NCI-H2081 treated with DMSO at 0.1 percent for 48 hours (cell line): ENCODE measurements at regions not wholly inside any gene's neighbourhood (a gene's known extent, or its start where the extent isn't known, plus 50 kb on each side); places are given as distances from the start of the nearest gene placed in this dataset.

Experiments
- DNase-seq: peaks from one replicate; lab custom pipeline; 2025; lab: John Stamatoyannopoulos, UW

- DNase-seq = no peak
Observed at GRCh38 chr5:114153833-114154232, 208.0 kb upstream of the KCNN2 start.

- no peak for DNase-seq
Observed at GRCh38 chr5:114166081-114166480, 195.8 kb upstream of the KCNN2 start.

- no peak for DNase-seq
Observed at GRCh38 chr5:114174131-114174530, 187.7 kb upstream of the KCNN2 start.

- no peak for DNase-seq
Observed at GRCh38 chr5:114174837-114175236, 187.0 kb upstream of the KCNN2 start.

- no peak for DNase-seq
Observed at GRCh38 chr5:114176356-114176755, 185.5 kb upstream of the KCNN2 start.

GRCh38 chr5:114179134-114179533, 182.7 kb upstream of the KCNN2 start:
- no peak for DNase-seq

- no peak for DNase-seq
Observed at GRCh38 chr5:114184006-114184405, 177.9 kb upstream of the KCNN2 start.

GRCh38 chr5:114185274-114185673, 176.6 kb upstream of the KCNN2 start:
- DNase-seq = no peak

GRCh38 chr5:114191441-114191840, 170.4 kb upstream of the KCNN2 start:
- DNase-seq = no peak

- DNase-seq = no peak
Observed at GRCh38 chr5:114192108-114192507, 169.8 kb upstream of the KCNN2 start.

- DNase-seq = no peak
Observed at GRCh38 chr5:114201332-114201731, 160.5 kb upstream of the KCNN2 start.

- no peak for DNase-seq
Observed at GRCh38 chr5:114204923-114205322, 156.9 kb upstream of the KCNN2 start.

- DNase-seq = no peak
Observed at GRCh38 chr5:114206640-114207039, 155.2 kb upstream of the KCNN2 start.

GRCh38 chr5:114207615-114208014, 154.3 kb upstream of the KCNN2 start:
- no peak for DNase-seq

- DNase-seq = no peak
Observed at GRCh38 chr5:114208120-114208519, 153.8 kb upstream of the KCNN2 start.

- DNase-seq = no peak
Observed at GRCh38 chr5:114208588-114208987, 153.3 kb upstream of the KCNN2 start.

- DNase-seq = no peak
Observed at GRCh38 chr5:114210662-114211061, 151.2 kb upstream of the KCNN2 start.

- DNase-seq = no peak
Observed at GRCh38 chr5:114221807-114222206, 140.1 kb upstream of the KCNN2 start.

GRCh38 chr5:114223866-114224265, 138.0 kb upstream of the KCNN2 start:
- no peak for DNase-seq

GRCh38 chr5:114237766-114238165, 124.1 kb upstream of the KCNN2 start:
- no peak for DNase-seq

GRCh38 chr5:114238771-114239313, 123.0 kb upstream of the KCNN2 start:
- no peak for DNase-seq

GRCh38 chr5:114243281-114243971, 118.4 kb upstream of the KCNN2 start:
- DNase-seq = no peak

GRCh38 chr5:114243972-114244317, 117.9 kb upstream of the KCNN2 start:
- DNase-seq = no peak

- DNase-seq = no peak
Observed at GRCh38 chr5:114249823-114250222, 112.0 kb upstream of the KCNN2 start.
